Pancreas (tissue), 10 donors: ENCODE measurements at regions not wholly inside any gene's neighbourhood (a gene's known extent, or its start where the extent isn't known, plus 50 kb on each side); places are given as distances from the start of the nearest gene placed in this dataset.

Experiments used
- ATAC-seq, 4 donors: fragments of 200-7000 bp; cut with Tn5 transposase; one replicate each; pipeline versions ENCODE4 v1.8.0 to v1.9.1; 2020; ENCODE audit warnings: mild to moderate bottlenecking in 4 of 4, moderate library complexity in 4 of 4
- DNase-seq, 6 donors: peaks; one replicate each; pipeline ENCODE4 v3.0.0-alpha.2; 2020
- FAIRE-seq: peaks from 2 replicates; lab custom pipeline; 2012; peaks lifted over from hg19 to GRCh38; lab: Jason Lieb, UNC
- H3K27ac ChIP-seq, 4 donors: fragments of 200-600 bp; sonication (generic); 1 replicate in 3 of 4; 2 replicates in 1 of 4; pipeline versions ENCODE4 v1.5.0 to v1.8.0; 2020
- H3K27me3 ChIP-seq, 4 donors: fragments of 200-600 bp; one replicate each; pipeline ENCODE4 v1.8.0; 2021
- H3K36me3 ChIP-seq, 3 donors: fragments of 200-600 bp; sonication (generic) in 1 of 3; one replicate each; pipeline versions ENCODE4 v1.5.0 to v1.8.0; 2020 to 2021
- H3K4me1 ChIP-seq, 3 donors: fragments of 200-600 bp; one replicate each; pipeline ENCODE4 v1.8.0; 2021
- H3K4me3 ChIP-seq, 4 donors: fragments of 200-600 bp; sonication (generic) in 2 of 4; one replicate each; pipeline versions ENCODE4 v1.5.0 to v1.8.0; 2020 to 2021
- H3K9me3 ChIP-seq, 4 donors: fragments of 200-600 bp; one replicate each; pipeline ENCODE4 v1.8.0; 2021
- WGBS, 2 donors: extraction: QIAGEN DNeasy Blood & Tissue Kit; methylation state at CpG; one replicate each; pipeline ENCODE4 v1.1.7; 2013; 5-methylcytosine and 5-hydroxymethylcytosine counted together
- intact Hi-C, 3 donors: fragments of 100-400 bp; cut with DNase I; formaldehyde crosslinking; loops; one replicate each; pipeline versions ENCODE4 v1.11.1 to v1.14.2; 2022
- TF ChIP-seq, protein P1 (sequence below), 4 donors: fragments of 200-600 bp; sonication (generic) in 3 of 4; IDR thresholded peaks; one replicate each; pipeline versions ENCODE4 v1.5.0 to v1.8.0; 2021; ENCODE audit warnings: antibody characterized with exemption in 4 of 4
- donor health status: healthy with polysubstance abuse.
- donor health status: DM: no; HTN: no; CAD: no; lungs with moderate emphysema.
- donor health status: DM: no; HTN: no; CAD: no.
- donor health status: control.
- donor health status: control.
- donor health status: Bipolar disorder and iron deficiency.
- donor health status: DM: yes; HTN: yes; CAD: no.
- donor health status: DM: no; HTN: no; CAD: no.
- donor health status: DM: no; HTN: no; CAD: no.
- donor health status: DM: yes; HTN: yes; CAD: no.

DNA sequence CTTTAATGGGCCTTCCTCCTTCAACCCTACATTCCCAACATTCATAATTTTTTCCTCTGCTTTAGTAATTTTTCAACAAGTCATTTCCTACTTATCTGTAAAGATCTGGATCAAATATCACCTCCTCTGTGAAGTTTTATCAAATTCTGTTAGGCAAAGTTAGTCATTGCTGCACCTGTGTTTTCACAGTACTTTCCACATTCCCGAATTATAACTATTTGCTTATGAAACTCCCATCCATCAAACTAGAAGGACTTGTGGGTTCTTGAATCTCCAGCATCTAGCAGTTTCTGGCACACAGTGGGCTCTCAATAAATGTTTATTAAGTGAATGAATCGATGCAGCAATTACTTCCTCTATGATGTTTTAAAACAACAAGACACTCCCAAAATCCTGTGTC lies 257.6 kb downstream of the HDGFL1 start:
- H3K36me3 ChIP-seq: no peaks in the 10 kb centered on the region
- TF ChIP-seq, protein P1, sequence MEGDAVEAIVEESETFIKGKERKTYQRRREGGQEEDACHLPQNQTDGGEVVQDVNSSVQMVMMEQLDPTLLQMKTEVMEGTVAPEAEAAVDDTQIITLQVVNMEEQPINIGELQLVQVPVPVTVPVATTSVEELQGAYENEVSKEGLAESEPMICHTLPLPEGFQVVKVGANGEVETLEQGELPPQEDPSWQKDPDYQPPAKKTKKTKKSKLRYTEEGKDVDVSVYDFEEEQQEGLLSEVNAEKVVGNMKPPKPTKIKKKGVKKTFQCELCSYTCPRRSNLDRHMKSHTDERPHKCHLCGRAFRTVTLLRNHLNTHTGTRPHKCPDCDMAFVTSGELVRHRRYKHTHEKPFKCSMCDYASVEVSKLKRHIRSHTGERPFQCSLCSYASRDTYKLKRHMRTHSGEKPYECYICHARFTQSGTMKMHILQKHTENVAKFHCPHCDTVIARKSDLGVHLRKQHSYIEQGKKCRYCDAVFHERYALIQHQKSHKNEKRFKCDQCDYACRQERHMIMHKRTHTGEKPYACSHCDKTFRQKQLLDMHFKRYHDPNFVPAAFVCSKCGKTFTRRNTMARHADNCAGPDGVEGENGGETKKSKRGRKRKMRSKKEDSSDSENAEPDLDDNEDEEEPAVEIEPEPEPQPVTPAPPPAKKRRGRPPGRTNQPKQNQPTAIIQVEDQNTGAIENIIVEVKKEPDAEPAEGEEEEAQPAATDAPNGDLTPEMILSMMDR (IDR thresholded peaks at IDR 0.05): no peak
- peak overlapping the region in 2 of 4 donors; percentile 73 to 82 for H3K27ac ChIP-seq
- intact Hi-C loops: no loop called here
- no peaks in the 10 kb centered on the region for H3K27me3 ChIP-seq
- ATAC-seq (peak; percentile 8 to 45 (median 21)), DNase-seq (no peak), FAIRE-seq (no peak)
- WGBS, 2 donors: 34 to 41% methylated on average over 2 of the region's 2 CpGs
- H3K4me1 ChIP-seq: peaks cover 7 to 23% (median 9%) of the 10 kb centered on the region in 3 donors
- no peak overlapping the region for H3K4me3 ChIP-seq
- no peaks in the 10 kb centered on the region for H3K9me3 ChIP-seq

GRCh38 chr6:22827760-22828159 lies 258.4 kb downstream of the HDGFL1 start:
- TF ChIP-seq, protein P1 (IDR thresholded peaks at IDR 0.05): no peak
- Histone ChIP-seq H3K27me3 (no peaks in the 10 kb centered on the region), H3K4me3 (no peak overlapping the region), H3K27ac (peak overlapping the region in 3 of 4 donors; percentile 3 to 82 (median 73)), H3K4me1 (peaks cover 7 to 23% (median 9%) of the 10 kb centered on the region in 3 donors), H3K9me3 (no peaks in the 10 kb centered on the region), H3K36me3 (no peaks in the 10 kb centered on the region)
- DNase-seq (no peak), FAIRE-seq (no peak), ATAC-seq (peak in 2 of 4 donors; percentile 16 to 28)
- 31 to 39% methylated on average over 1 of the region's 1 CpG for WGBS, 2 donors
- intact Hi-C loops: no loop called here

- no peaks in the 10 kb centered on the region for H3K36me3 ChIP-seq
- 11 to 14% methylated on average over 13 of the region's 13 CpGs for WGBS, 2 donors
- H3K9me3 ChIP-seq: no peaks in the 10 kb centered on the region
- H3K4me1 ChIP-seq: peaks cover 7 to 23% (median 9%) of the 10 kb centered on the region in 3 donors
- peak; percentile 88 to 93 (median 91) for ATAC-seq
- DNase-seq: peak in 5 of 6 donors; percentile 33 to 67 (median 58)
- H3K4me3 ChIP-seq: peak overlapping the region in 2 of 4 donors; percentile 15 to 17
- peak; percentile 95 for FAIRE-seq
- intact Hi-C loops: no loop called here
- H3K27ac ChIP-seq: peak overlapping the region in 3 of 4 donors; percentile 16 to 82 (median 73)
- TF ChIP-seq, protein P1 (IDR thresholded peaks at IDR 0.05): peak; percentile 40 to 67 (median 52)
- no peaks in the 10 kb centered on the region for H3K27me3 ChIP-seq
Measured at GRCh38 chr6:22828179-22829062, 259.1 kb downstream of the HDGFL1 start.

- Histone ChIP-seq H3K4me1 (peaks cover 7 to 23% (median 9%) of the 10 kb centered on the region in 3 donors), H3K9me3 (no peaks in the 10 kb centered on the region), H3K4me3 (peak overlapping the region in 1 of 4 donors; percentile 17), H3K27me3 (no peaks in the 10 kb centered on the region), H3K36me3 (no peaks in the 10 kb centered on the region), H3K27ac (peak overlapping the region in 2 of 4 donors; percentile 73 to 82)
- TF ChIP-seq, protein P1 (IDR thresholded peaks at IDR 0.05): no peak
- intact Hi-C loops: no loop called here
- FAIRE-seq (no peak), DNase-seq (no peak), ATAC-seq (peak in 3 of 4 donors; percentile 7 to 30 (median 21))
Measured at GRCh38 chr6:22829070-22829469, 259.7 kb downstream of the HDGFL1 start.
